Keratinocyte (primary cell): ENCODE measurements at regions not wholly inside any gene's neighbourhood (a gene's known extent, or its start where the extent isn't known, plus 50 kb on each side); places are given as distances from the start of the nearest gene placed in this dataset.

Experiments
- EZH2 ChIP-seq: IDR thresholded peaks from one replicate; pipeline ENCODE4 v1.6.1; 2012; ENCODE audit warnings: inconsistent platforms, mild to moderate bottlenecking, low read length, moderate library complexity
- TF ChIP-seq, protein P1 (sequence below), 3 experiments: IDR thresholded peaks in 1 of 3; conservative IDR thresholded peaks in 1 of 3; optimal IDR thresholded peaks in 1 of 3; 2 replicates in 2 of 3; 3 replicates in 1 of 3; pipeline versions ENCODE3 to v1.5.1; 2011; ENCODE audit warnings: low read length in 3 of 3, mild to moderate bottlenecking in 3 of 3, moderate library complexity in 2 of 3, control low read depth in 1 of 3, inconsistent platforms in 1 of 3; ENCODE audit not compliant: insufficient read depth in 2 of 3; ENCODE audit errors: extremely low read depth in 1 of 3

DNA sequence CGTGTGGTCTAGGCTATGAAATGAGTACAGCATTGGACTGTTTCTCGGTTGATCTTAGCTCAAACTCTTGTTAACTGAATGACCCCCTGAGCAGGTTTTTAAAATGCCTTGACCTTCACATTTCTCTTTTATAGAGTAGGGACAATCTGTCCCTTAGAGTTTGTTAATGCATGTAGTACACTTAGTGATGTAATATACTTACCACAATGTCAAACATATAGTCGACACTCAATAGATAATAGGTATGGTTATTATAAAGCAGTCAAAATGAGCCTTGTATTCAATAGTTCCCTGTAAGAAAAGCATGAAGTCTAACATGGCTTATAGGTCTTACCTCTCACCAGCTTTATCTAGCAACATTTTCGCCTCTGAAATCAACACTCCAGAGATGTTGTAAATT, 161.0 kb upstream of the RUNX1 start:
- TF ChIP-seq EZH2: no peak
- TF ChIP-seq, protein P1, sequence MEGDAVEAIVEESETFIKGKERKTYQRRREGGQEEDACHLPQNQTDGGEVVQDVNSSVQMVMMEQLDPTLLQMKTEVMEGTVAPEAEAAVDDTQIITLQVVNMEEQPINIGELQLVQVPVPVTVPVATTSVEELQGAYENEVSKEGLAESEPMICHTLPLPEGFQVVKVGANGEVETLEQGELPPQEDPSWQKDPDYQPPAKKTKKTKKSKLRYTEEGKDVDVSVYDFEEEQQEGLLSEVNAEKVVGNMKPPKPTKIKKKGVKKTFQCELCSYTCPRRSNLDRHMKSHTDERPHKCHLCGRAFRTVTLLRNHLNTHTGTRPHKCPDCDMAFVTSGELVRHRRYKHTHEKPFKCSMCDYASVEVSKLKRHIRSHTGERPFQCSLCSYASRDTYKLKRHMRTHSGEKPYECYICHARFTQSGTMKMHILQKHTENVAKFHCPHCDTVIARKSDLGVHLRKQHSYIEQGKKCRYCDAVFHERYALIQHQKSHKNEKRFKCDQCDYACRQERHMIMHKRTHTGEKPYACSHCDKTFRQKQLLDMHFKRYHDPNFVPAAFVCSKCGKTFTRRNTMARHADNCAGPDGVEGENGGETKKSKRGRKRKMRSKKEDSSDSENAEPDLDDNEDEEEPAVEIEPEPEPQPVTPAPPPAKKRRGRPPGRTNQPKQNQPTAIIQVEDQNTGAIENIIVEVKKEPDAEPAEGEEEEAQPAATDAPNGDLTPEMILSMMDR (optimal IDR thresholded peaks at IDR 0.05 in 1 of 3, IDR thresholded peaks at IDR 0.05 in 1 of 3, conservative IDR thresholded peaks at IDR 0.05 in 1 of 3; ENCODE audit: extremely low read depth in 1 of 3, insufficient read depth in 2 of 3, low read length in 3 of 3): no peak
